Activated CD8-positive, alpha-beta memory T cell treated with anti-CD3 and anti-CD28 coated beads, Interleukin-2, amount 50 U/mL, for 48 hours (primary cell): ENCODE measurements at regions not wholly inside any gene's neighbourhood (a gene's known extent, or its start where the extent isn't known, plus 50 kb on each side); places are given as distances from the start of the nearest gene placed in this dataset.
"Not testable (repeated sequence)": the region's sequence is repeated elsewhere in the genome, so short reads cannot be mapped to it uniquely, and the experiment has no call there.

ENCODE experiments used
- DNase-seq: peaks from one replicate; pipeline ENCODE4 v3.0.0-alpha.2; 2020

DNA sequence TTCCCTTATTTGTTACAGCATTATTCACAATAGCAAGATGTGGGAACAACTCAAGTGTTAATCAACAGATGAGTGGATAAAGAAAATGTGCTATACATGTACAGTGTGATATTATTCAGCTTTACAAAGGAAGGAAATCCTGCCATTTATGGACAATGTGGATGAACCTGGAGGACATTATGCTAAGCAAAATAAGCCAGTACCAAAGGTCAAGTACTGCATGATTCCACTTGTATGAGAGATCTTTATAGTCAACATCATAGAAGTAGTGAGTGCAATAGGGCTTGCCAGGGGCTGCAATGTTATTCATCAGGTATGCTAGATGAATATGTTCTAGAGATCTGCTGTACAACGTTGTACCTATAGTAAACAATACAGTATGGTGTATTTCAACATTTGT lies 138.5 kb upstream of the AGR3 start:
- no peak for DNase-seq

DNA sequence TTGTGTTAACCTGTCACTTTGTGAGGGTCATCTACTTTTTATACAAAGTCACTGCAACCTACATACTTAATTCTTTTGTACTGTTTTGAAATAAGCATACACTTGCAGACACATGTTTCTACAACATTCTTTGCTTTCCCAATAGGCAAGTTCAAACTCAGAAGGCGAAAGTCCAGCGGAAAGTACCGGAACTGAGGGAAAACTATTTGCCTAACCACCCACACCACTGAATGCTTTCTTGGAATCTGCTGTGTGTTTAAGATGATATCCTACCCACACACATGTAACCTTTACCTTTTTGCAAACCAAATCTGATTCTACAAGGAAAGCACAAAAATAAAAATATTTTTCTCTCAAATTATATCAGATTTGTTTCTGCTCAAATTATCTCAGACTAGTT lies 139.4 kb upstream of the AGR3 start:
- DNase-seq = no peak

DNA sequence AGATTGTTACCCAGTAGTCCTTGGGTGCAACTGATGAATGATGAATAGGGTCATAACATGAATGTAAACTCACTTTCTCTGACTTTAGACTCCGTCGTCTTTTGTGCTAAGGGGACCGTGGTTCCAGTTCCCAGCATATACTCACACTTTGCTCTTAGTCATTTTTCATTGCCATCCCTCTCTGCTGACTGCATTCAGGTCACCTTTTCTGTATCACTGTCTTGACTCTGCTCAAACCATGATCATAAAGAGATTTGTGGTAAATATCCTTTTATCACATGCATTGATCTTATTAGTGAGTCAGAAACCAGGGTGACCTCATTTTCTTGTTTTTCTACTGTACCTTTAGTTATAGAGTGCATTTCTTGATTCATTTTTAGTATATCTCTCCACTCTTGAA lies 141.1 kb upstream of the AGR3 start:
- DNase-seq = no peak

- DNase-seq = no peak
These were observed 144.5 kb upstream of the AGR3 start for GRCh38 chr7:17026269-17026668.

- no peak for DNase-seq
These were observed 145.5 kb upstream of the AGR3 start for GRCh38 chr7:17027143-17027788.

DNA sequence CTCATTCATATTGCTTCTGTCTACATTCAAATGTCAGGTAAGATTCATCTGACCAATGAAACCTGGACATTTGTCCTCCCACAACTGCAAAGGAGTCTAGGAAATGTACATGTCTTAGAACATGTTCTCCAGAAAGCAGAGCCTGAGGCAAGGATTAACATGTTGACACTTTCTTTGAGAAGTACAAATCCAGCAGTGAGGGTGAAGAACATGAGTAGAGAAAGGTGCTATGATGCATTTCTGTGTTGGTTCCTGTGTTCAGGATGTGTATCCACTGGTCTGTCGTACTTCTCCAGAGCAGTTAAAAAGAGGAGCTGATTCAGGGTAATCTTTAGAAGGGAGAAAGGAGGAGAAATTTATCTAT lies 146.0 kb upstream of the AGR3 start:
- no peak for DNase-seq

DNA sequence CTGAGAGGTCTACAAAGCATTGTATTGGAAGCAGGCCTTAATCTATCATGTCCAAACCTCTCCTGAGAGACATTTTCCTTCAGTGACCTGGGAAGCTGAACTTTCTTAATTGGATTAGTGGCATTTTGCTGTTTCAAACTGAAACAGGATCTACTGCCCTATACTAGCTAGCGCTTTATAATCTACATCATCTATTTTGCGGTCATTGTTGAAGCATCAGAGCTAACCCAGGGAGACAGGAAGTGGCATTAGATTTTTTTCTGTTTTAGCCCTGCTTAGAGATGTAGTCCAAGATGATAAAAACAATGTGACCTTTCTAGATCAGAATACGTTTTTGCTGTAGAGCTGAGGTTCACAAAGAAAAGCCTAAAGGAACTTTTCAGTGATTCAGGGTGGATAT lies 147.4 kb upstream of the AGR3 start:
- DNase-seq = no peak

DNA sequence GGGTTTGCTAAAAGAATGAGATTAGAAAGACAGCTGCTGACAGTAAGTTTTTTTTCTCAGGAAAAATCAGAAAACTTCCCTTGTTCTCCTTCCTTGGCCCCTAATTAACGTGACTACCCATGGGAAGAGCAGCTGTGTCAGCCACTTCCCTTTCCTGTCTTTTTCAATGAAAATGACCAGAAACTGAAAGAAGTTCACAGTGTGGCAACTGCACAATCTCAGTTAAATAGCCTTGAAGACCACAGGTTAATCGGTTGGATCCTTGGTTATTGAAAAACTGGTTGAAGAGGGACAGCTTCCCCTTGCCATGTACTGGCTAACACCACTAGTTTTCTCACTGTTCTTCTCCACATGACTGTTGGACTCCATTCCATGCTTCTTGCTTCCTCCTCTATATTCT lies 148.8 kb upstream of the AGR3 start:
- no peak for DNase-seq

GRCh38 chr7:17031906-17032551 lies 150.2 kb upstream of the AGR3 start:
- no peak for DNase-seq

- DNase-seq = no peak
These were observed 151.5 kb upstream of the AGR3 start for GRCh38 chr7:17033245-17033644.

DNA sequence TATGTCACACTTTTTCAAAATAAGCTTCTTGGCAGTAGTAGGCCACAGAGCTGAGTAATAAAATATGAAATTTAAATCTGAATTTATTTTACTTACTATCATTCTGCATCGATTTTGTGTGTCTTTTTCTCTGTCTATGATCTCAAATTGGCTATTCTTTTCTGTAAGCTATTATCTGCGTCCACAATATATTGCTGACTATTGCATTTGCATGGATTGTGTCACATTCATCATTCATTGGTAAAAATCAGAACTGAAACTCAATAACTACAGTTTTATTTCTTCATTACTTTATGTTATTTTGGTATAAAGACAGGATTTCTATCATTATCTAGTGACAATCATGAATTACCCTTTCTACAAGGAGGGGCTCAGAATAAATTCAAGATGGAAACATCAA lies 154.8 kb upstream of the AGR3 start:
- no peak for DNase-seq

GRCh38 chr7:17037356-17037755 lies 155.6 kb upstream of the AGR3 start:
- no peak for DNase-seq

- DNase-seq = no peak
These were observed 156.5 kb upstream of the AGR3 start for GRCh38 chr7:17038160-17038782.

DNA sequence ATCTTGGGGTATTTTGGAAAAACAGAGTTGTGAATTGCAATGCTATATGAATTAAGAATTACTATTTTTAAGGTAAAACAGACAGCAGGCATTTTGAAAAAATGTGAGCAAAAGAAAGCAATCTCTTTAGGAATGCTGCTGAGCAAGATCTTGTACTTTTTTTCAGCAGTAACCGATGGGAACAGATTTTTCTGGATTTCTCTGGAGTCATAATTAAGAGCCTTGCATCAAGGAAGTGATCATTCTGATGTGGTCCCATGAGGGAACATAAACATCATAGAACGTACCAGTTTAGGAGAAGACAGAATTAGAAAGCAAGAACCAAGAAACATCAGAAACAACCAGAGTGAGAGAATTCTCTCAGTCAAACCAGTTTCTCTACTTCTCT lies 157.0 kb upstream of the AGR3 start:
- DNase-seq = no peak

DNA sequence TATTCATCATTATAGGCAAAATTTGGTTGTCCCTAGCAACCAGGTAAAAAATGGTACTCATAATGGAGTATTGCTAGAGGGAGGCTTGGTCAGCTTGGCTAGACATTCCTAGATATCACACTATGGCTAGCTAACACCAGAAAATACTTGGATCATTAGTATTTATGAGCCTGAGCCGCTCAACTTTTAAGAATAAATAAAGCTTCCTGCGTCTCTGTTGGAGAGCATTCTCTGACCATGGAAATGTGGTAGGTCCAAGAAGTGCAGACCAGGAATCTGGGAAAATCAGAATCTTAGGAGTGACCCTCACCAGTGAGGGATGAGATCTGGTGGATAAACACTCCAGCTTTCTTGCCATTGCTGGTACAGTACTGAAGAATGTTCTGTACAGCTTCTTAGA lies 157.6 kb upstream of the AGR3 start:
- no peak for DNase-seq

- DNase-seq = no peak
These were observed 158.9 kb upstream of the AGR3 start for GRCh38 chr7:17040716-17041115.

- DNase-seq = no peak
These were observed 159.5 kb upstream of the AGR3 start for GRCh38 chr7:17041324-17041723.

DNA sequence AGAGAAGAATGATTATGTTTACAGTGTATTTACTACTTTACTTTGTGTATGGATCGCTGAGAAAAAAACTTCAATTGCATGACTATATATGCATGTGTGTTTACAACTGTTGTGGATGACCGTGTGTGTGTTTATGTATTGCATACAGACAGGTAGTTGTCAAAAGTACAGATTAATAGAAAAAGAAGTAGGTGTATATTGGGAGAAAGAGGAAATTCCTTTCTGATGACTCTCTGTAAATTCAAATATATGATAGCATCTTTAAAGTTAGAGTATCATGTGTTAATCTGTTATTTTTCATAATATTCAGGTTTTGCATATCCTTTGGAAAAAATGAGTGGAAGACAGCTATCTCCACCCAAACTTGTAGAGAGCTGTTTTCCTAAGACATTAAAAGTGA lies 160.4 kb upstream of the AGR3 start:
- DNase-seq = no peak

DNA sequence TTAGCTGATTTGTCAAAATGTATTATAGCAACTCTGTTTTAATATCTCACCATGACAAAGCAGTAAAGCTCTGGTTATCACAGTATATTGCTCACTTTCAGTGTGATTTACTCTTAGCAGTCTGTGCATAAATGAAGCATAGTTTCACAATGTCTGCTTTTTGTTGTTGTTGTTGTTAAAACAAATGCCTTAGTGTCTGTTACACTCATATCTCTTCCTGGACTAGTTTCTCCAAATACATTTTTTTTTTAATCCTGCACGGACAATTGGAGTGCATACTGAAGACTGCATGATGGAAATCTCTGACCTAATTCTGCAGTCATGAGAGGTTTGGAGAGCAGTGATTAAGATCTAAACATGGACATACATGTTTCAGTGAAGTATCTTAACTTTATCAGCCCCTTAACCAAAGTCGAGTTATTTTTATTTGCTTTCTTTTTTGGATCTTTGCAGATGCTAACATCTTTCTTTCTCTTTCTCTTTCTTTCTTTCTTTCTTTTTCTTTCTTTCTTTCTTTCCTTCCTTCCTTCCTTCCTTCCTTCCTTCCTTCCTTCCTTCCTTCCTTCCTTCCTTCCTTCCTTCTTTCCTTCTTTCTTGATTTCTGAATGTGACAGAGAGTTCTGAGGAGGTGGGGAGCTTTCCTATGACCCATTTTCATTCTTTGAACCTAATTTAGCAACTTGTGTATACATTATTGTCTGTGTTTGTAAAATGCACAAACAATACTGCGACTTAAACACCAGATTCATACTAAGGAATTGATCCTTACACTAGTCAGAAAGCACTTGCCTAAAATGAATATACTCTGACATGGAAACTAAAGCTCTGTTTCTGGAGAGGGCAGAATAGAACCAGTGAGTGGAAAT lies 161.5 kb upstream of the AGR3 start:
- DNase-seq = no peak

- DNase-seq = no peak
These were observed 162.6 kb upstream of the AGR3 start for GRCh38 chr7:17044396-17044795.

DNA sequence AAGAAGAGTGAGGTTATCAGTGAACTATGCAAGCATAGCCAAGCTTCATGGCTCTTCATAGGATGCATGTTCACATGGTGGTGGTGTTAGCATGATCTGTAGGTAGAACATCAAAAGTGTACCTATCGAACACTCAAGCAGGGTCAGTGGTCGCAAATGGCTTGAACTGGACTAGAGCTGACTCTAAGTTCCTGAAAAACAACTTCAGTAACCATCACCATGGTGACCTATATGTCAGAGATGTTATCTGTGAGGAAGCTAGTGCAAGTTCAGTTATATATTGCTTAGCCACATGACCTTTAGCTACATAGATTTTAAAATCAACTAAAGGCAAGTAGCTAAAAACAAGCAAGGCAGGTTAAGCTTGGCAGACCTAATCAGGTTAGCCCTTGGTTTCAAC lies 163.1 kb upstream of the AGR3 start:
- no peak for DNase-seq

GRCh38 chr7:17046259-17046658 lies 164.5 kb upstream of the AGR3 start:
- DNase-seq = no peak

DNA sequence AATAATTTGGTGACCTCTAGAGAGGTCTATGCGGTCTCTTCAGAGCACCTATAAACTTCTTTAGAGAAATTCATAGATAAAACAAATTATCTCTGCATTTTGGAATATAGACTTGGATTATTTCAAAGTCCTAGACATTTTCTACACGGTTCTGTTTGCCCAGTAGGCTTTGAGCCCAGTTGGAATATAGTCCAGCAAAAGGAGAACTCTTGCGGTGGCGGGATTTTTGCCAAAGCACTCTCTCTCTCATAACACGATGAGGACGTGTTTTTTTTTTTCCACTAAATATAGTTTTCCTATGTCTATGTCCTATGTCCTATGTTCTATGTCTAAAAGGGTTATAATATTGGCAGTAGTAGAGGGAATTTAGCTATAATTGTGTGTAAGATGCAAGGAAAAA lies 164.9 kb upstream of the AGR3 start:
- DNase-seq = no peak

DNA sequence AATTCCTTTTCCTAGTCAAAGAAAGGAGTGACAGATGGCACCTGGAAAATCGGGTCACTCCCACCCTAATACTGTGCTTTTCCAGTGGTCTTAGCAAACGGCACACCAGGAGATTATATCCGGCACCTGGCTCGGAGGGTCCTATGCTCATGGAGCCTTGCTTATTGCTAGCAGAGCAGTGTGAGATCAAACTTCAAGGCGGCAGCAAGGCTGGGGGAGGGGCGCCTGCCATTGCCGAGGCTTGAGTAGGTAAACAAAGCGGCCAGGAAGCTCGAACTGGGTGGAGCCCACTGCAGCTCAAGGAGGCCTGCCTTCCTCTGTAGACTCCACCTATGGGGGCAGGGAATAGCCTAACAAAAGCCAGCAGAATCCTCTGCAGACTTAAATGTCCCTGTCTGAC lies 171.4 kb upstream of the AGR3 start:
- DNase-seq = not testable (repeated sequence)
